GM12878 (cell line): ENCODE measurements at regions not wholly inside any gene's neighbourhood (a gene's known extent, or its start where the extent isn't known, plus 50 kb on each side); places are given as distances from the start of the nearest gene placed in this dataset.

Experiments
- ATAC-seq: fragments of 200-7000 bp; cut with Tn5 transposase; 3 replicates; pipeline ENCODE4 v1.9.1; 2020; ENCODE audit warnings: mild to moderate bottlenecking, moderate library complexity
- BruUV-seq: library from RNA; stranded (reverse); fragments of 400-500 nt; replicated peaks from 2 replicates; lab custom pipeline; 2021; lab: Mats Ljungman, UMichigan
- CTCF ChIA-PET: fragments of 300-600 bp; sonication (Branson Sonifier 250); formaldehyde crosslinking; extraction: SDS; loops from one replicate; lab custom pipeline; 2021; ENCODE audit warnings: inconsistent platforms; lab: Yijun Ruan, JAX
- POLR2A ChIA-PET: fragments of 350-600 bp; formaldehyde crosslinking; extraction: SDS; loops from one replicate; lab custom pipeline; 2021; ENCODE audit warnings: inconsistent platforms; lab: Charles Lee
- RAD21 ChIA-PET: fragments of 300-600 bp; sonication (Branson Sonifier 250); formaldehyde crosslinking; loops from one replicate; lab custom pipeline; 2023; ENCODE audit warnings: antibody characterized with exemption; ENCODE audit not compliant: unreplicated experiment; lab: Charles Lee
- SMC1A ChIA-PET: fragments of 300-600 bp; sonication (Branson Sonifier 250); formaldehyde crosslinking; loops from one replicate; lab custom pipeline; 2023; ENCODE audit not compliant: unreplicated experiment, uncharacterized antibody; lab: Charles Lee
- DNase-seq: peaks from one replicate; pipeline ENCODE4 v3.0.0-alpha.2; 2011; ENCODE audit warnings: low read depth, low spot score
- FAIRE-seq: peaks from 3 replicates; lab custom pipeline; 2011; peaks lifted over from hg19 to GRCh38; lab: Jason Lieb, UNC
- H2AFZ ChIP-seq: 2 replicates; pipeline ENCODE4 v1.6.0; 2011; ENCODE audit warnings: low read depth, low read length, control low read depth; ENCODE audit not compliant: control insufficient read depth
- H3K27ac ChIP-seq: 2 replicates; pipeline ENCODE4 v1.5.1; 2011; ENCODE audit warnings: control low read depth; ENCODE audit not compliant: control insufficient read depth, insufficient read depth
- H3K27me3 ChIP-seq, 2 experiments: replicated peaks in 1 of 2; 2 replicates each; pipeline versions ENCODE4 v1.6.0 to v1.6.1; 2011; ENCODE audit warnings: low read length in 1 of 2; ENCODE audit not compliant: control insufficient read depth in 2 of 2, insufficient read depth in 2 of 2
- H3K36me3 ChIP-seq, 2 experiments: 2 replicates each; pipeline ENCODE4 v1.5.1; 2011; ENCODE audit warnings: low read length in 1 of 2; ENCODE audit not compliant: control insufficient read depth in 2 of 2, insufficient read depth in 2 of 2
- H3K4me1 ChIP-seq: 2 replicates; pipeline ENCODE4 v1.6.1; 2011; ENCODE audit warnings: mild to moderate bottlenecking, low read length, moderate library complexity, mixed read lengths; ENCODE audit not compliant: control insufficient read depth, insufficient read depth
- H3K4me2 ChIP-seq: 2 replicates; pipeline ENCODE4 v1.6.0; 2011; ENCODE audit warnings: control low read depth; ENCODE audit not compliant: control insufficient read depth, insufficient read depth
- H3K4me3 ChIP-seq: fragments of 200-600 bp; sonication (generic); 2 replicates; pipeline ENCODE4 v1.5.1; 2016
- H3K79me2 ChIP-seq: 2 replicates; pipeline ENCODE4 v1.6.0; 2011; ENCODE audit warnings: low read length; ENCODE audit not compliant: control insufficient read depth, insufficient read depth
- H3K9ac ChIP-seq: 2 replicates; pipeline ENCODE4 v1.8.0; 2011; ENCODE audit warnings: low read length, control low read depth, mixed read lengths; ENCODE audit not compliant: control insufficient read depth, insufficient read depth
- H3K9me3 ChIP-seq: replicated peaks from 3 replicates; pipeline ENCODE4 v1.5.1; 2011; ENCODE audit warnings: mild to moderate bottlenecking, low read length; ENCODE audit not compliant: control insufficient read depth, insufficient read depth
- H4K20me1 ChIP-seq: 2 replicates; pipeline ENCODE4 v1.6.0; 2011; ENCODE audit not compliant: control insufficient read depth, insufficient read depth
- CHD4 ChIP-seq: fragments of 200-600 bp; sonication (generic); IDR thresholded peaks from 2 replicates; pipeline ENCODE4 v1.6.1; 2016; ENCODE audit warnings: mild to moderate bottlenecking
- E4F1 ChIP-seq: fragments of 450-650 bp; IDR thresholded peaks from 2 replicates; pipeline ENCODE4 v1.6.1; 2018; ENCODE audit warnings: borderline replicate concordance, mild to moderate bottlenecking; ENCODE audit not compliant: partially characterized antibody
- EGR1 ChIP-seq, 2 experiments: IDR thresholded peaks; 1 replicate in 1 of 2; 2 replicates in 1 of 2; pipeline ENCODE4 v1.6.1; 2011 to 2012; ENCODE audit warnings: low read depth in 2 of 2, low read length in 2 of 2, borderline replicate concordance in 1 of 2, mild to moderate bottlenecking in 1 of 2, moderate library complexity in 1 of 2
- FOXK2 ChIP-seq: fragments of 450-650 bp; IDR thresholded peaks from 2 replicates; pipeline ENCODE4 v1.6.1; 2017; ENCODE audit warnings: mild to moderate bottlenecking, moderate library complexity
- KLF5 ChIP-seq: fragments of 450-650 bp; IDR thresholded peaks from 2 replicates; pipeline ENCODE4 v1.6.1; 2014; ENCODE audit warnings: mild to moderate bottlenecking; ENCODE audit not compliant: partially characterized antibody
- MTA2 ChIP-seq: fragments of 450-650 bp; IDR thresholded peaks from 2 replicates; pipeline ENCODE4 v1.6.1; 2016; ENCODE audit warnings: low read depth, mild to moderate bottlenecking, moderate library complexity
- TCF12 ChIP-seq: IDR thresholded peaks from 2 replicates; pipeline ENCODE4 v1.6.1; 2011; ENCODE audit warnings: low read depth, mild to moderate bottlenecking, low read length
- ZNF622 ChIP-seq: fragments of 450-650 bp; IDR thresholded peaks from 2 replicates; pipeline ENCODE4 v1.6.1; 2017; ENCODE audit warnings: mild to moderate bottlenecking, inconsistent platforms
- ZNF687 ChIP-seq: fragments of 450-650 bp; IDR thresholded peaks from 2 replicates; pipeline ENCODE4 v1.6.1; 2017; ENCODE audit warnings: mild to moderate bottlenecking, moderate library complexity
- WGBS: methylation state at CpG from one replicate; pipeline ENCODE4 v1.1.6; 2016; ENCODE audit warnings: low lambda C conversion rate; ENCODE audit not compliant: insufficient replicate concordance, insufficient coverage; ENCODE audit errors: missing lambda C conversion rate; 5-methylcytosine and 5-hydroxymethylcytosine counted together
- in situ Hi-C: fragments of 300-500 bp; cut with MboI; formaldehyde crosslinking; loops from 9 replicates; pipeline ENCODE4 v1.14.3; 2018; ENCODE audit warnings: mixed read lengths
- intact Hi-C: fragments of 100-400 bp; cut with micrococcal nuclease; formaldehyde crosslinking; loops from one replicate; pipeline ENCODE4 v1.14.2; 2022; ENCODE audit not compliant: unreplicated experiment

- Histone ChIP-seq H3K4me3 (no peak overlapping the region), H3K4me1 (no peaks in the 10 kb centered on the region), H4K20me1 (no peaks in the 10 kb centered on the region), H3K9ac (no peak overlapping the region), H2AFZ (no peak overlapping the region), H3K4me2 (no peak overlapping the region), H3K9me3 (no peaks in the 10 kb centered on the region), H3K27ac (no peak overlapping the region), H3K36me3 (no peaks in the 10 kb centered on the region), H3K79me2 (no peaks in the 10 kb centered on the region), H3K27me3 (no peaks in the 10 kb centered on the region)
- TF ChIP-seq ZNF622 (no peak), MTA2 (0 out of 2 replicates have a peak, but pooled peaks have one; percentile 25), E4F1 (no peak), TCF12 (no peak)
- ATAC-seq (no peak), DNase-seq (no peak), FAIRE-seq (no peak)
- ChIA-PET CTCF (no interaction called here), RAD21 (no interaction called here), POLR2A (no interaction called here), SMC1A (no interaction called here)
- in situ Hi-C loops (loop anchor here (5.0 kb wide), 1 partner anchor 143 kb away; no protein-coding TSS in a partner anchor), intact Hi-C loops (no loop called here)
- BruUV-seq, result no TSS peak
- 0% methylated on average over 1 of the region's 1 CpG for WGBS
Observed at GRCh38 chr10:52639652-52640051, 132.9 kb downstream of the MBL2 start.

- intact Hi-C loops (no loop called here), in situ Hi-C loops (loop anchor here (5.0 kb wide), 1 partner anchor 140 kb away; no protein-coding TSS in a partner anchor)
- H3K9me3 ChIP-seq, result no peaks in the 10 kb centered on the region
- no TSS peak for BruUV-seq
- H3K4me1 ChIP-seq, result no peaks in the 10 kb centered on the region
- H3K9ac ChIP-seq, result no peak overlapping the region
- ChIA-PET RAD21 (no interaction called here), SMC1A (no interaction called here), CTCF (interaction anchor here (0.7 to 6.2 kb wide), 4 partner anchors 9 to 1538 kb away, joined by 3 to 77 read pairs (median 3); no protein-coding TSS in a partner anchor), POLR2A (no interaction called here)
- no peak overlapping the region for H2AFZ ChIP-seq
- H3K27me3 ChIP-seq, result no peaks in the 10 kb centered on the region
- no peaks in the 10 kb centered on the region for H4K20me1 ChIP-seq
- WGBS, result 24% methylated on average over 4 of the region's 4 CpGs
- H3K4me2 ChIP-seq, result no peak overlapping the region
- H3K79me2 ChIP-seq, result no peaks in the 10 kb centered on the region
- H3K4me3 ChIP-seq, result no peak overlapping the region
- FAIRE-seq (no peak), ATAC-seq (no peak), DNase-seq (no peak)
- H3K27ac ChIP-seq, result no peak overlapping the region
- H3K36me3 ChIP-seq, result no peaks in the 10 kb centered on the region
- no peak for TF ChIP-seq KLF5
- TF ChIP-seq CHD4, result no peak
- TF ChIP-seq FOXK2, result no peak
- no peak for TF ChIP-seq EGR1 (IDR thresholded peaks at IDR 0.05; ENCODE audit: borderline replicate concordance in 1 of 2, low read depth in 2 of 2, low read length in 2 of 2)
- TF ChIP-seq ZNF687, result no peak
Observed at GRCh38 chr10:52642208-52642607, 130.4 kb downstream of the MBL2 start.
